Epidermal melanocyte (primary cell): ENCODE measurements at regions not wholly inside any gene's neighbourhood (a gene's known extent, or its start where the extent isn't known, plus 50 kb on each side); places are given as distances from the start of the nearest gene placed in this dataset.

Experiments
- DNase-seq: peaks from one replicate; pipeline ENCODE4 v3.0.0; 2011; ENCODE audit warnings: low spot score; ENCODE audit not compliant: insufficient read length

GRCh38 chr11:98965775-98966174, 55.0 kb upstream of the CNTN5 start:
- DNase-seq: no peak

- DNase-seq: no peak
These were observed 53.7 kb upstream of the CNTN5 start for GRCh38 chr11:98967005-98967404.
